Astrocyte (in vitro differentiated cells and primary cell): ENCODE measurements at regions not wholly inside any gene's neighbourhood (a gene's known extent, or its start where the extent isn't known, plus 50 kb on each side); places are given as distances from the start of the nearest gene placed in this dataset.

Source experiments
- DNase-seq: peaks from one replicate; pipeline ENCODE4 v3.0.0-alpha.2; 2010; ENCODE audit warnings: low read depth
- FAIRE-seq: peaks from 2 replicates; lab custom pipeline; 2011; peaks lifted over from hg19 to GRCh38; lab: Jason Lieb, UNC
- H2AFZ ChIP-seq: 2 replicates; pipeline ENCODE4 v1.6.0; 2012; ENCODE audit warnings: low read depth, low read length, inconsistent platforms
- H3K27ac ChIP-seq: 2 replicates; pipeline ENCODE4 v1.5.1; 2011; ENCODE audit warnings: low read depth, low read length, inconsistent platforms
- H3K27me3 ChIP-seq: 2 replicates; pipeline ENCODE4 v1.6.0; 2011; ENCODE audit warnings: low read length, inconsistent platforms; ENCODE audit not compliant: insufficient read depth
- H3K36me3 ChIP-seq: 2 replicates; pipeline ENCODE4 v1.5.1; 2011; ENCODE audit warnings: low read length, inconsistent platforms; ENCODE audit not compliant: insufficient read depth
- H3K4me1 ChIP-seq: 2 replicates; pipeline ENCODE4 v1.5.1; 2011; ENCODE audit warnings: low read length, inconsistent platforms; ENCODE audit not compliant: insufficient read depth
- H3K4me2 ChIP-seq: 2 replicates; pipeline ENCODE4 v1.6.0; 2012; ENCODE audit warnings: low read length, inconsistent platforms
- H3K4me3 ChIP-seq: 2 replicates; pipeline ENCODE4 v1.5.1; 2011; ENCODE audit warnings: low read depth, mild to moderate bottlenecking, low read length, inconsistent platforms; ENCODE audit not compliant: insufficient read depth
- H3K79me2 ChIP-seq: 2 replicates; pipeline ENCODE4 v1.6.0; 2012; ENCODE audit warnings: mild to moderate bottlenecking, low read length, inconsistent platforms; ENCODE audit not compliant: insufficient read depth
- H3K9ac ChIP-seq: 2 replicates; pipeline ENCODE4 v1.6.0; 2012; ENCODE audit warnings: mild to moderate bottlenecking, low read length, inconsistent platforms
- H3K9me3 ChIP-seq: 2 replicates; pipeline ENCODE4 v1.5.1; 2012; ENCODE audit warnings: low read depth, mild to moderate bottlenecking, low read length, inconsistent platforms; ENCODE audit not compliant: insufficient read depth
- H4K20me1 ChIP-seq: 2 replicates; pipeline ENCODE4 v1.6.0; 2012; ENCODE audit warnings: low read length, inconsistent platforms; ENCODE audit not compliant: insufficient read depth
- H3K27ac Mint-ChIP-seq: one replicate; pipeline ENCODE4 v1.8.0; 2021; ENCODE audit warnings: mild to moderate bottlenecking, mixed read lengths; ENCODE audit not compliant: unreplicated experiment
- H3K27me3 Mint-ChIP-seq: one replicate; pipeline ENCODE4 v1.8.0; 2021; ENCODE audit warnings: low read depth, mixed read lengths; ENCODE audit not compliant: unreplicated experiment
- H3K36me3 Mint-ChIP-seq: one replicate; pipeline ENCODE4 v1.8.0; 2021; ENCODE audit warnings: low read depth, mixed read lengths; ENCODE audit not compliant: unreplicated experiment
- H3K4me1 Mint-ChIP-seq: one replicate; pipeline ENCODE4 v1.8.0; 2021; ENCODE audit warnings: low read depth, mixed read lengths; ENCODE audit not compliant: unreplicated experiment
- H3K4me3 Mint-ChIP-seq: one replicate; pipeline ENCODE4 v1.8.0; 2021; ENCODE audit warnings: mild to moderate bottlenecking, moderate library complexity, mixed read lengths; ENCODE audit not compliant: unreplicated experiment
- H3K9me3 Mint-ChIP-seq: one replicate; pipeline ENCODE4 v1.8.0; 2021; ENCODE audit warnings: mild to moderate bottlenecking, mixed read lengths; ENCODE audit not compliant: unreplicated experiment
- EZH2 ChIP-seq: IDR thresholded peaks from 2 replicates; pipeline ENCODE4 v1.6.1; 2012; ENCODE audit warnings: mild to moderate bottlenecking, low read length, inconsistent platforms; ENCODE audit not compliant: insufficient read depth
- TF ChIP-seq, protein P1 (sequence below): IDR thresholded peaks from 2 replicates; pipeline ENCODE4 v1.5.1; 2011; ENCODE audit warnings: low read depth, mild to moderate bottlenecking, inconsistent platforms, low read length, moderate library complexity; ENCODE audit not compliant: insufficient read depth

DNA sequence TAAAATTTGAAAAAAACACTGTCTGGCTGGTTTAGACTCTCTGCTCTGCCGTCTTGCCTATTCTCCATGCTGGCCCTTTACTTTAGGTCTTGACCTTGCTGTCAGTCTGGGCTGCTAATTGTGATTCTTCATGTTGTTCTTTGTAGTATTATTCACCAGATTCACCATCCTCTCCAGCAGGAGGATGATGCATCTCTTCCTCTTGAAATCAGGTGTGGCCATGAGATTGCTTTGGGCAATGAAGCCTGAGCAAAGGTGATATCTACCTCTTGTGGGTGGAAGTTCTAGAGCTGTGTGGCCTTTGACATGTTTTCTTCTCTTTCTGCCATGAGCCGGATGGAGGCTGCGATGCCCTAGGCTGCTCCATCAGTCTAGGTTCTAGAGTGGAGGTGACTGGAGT is 51.3 kb upstream of the ITPRID1 start:
- Histone ChIP-seq H3K4me1 (no peaks in the 10 kb centered on the region), H4K20me1 (no peaks in the 10 kb centered on the region), H3K4me3 (no peak overlapping the region), H2AFZ (no peak overlapping the region), H3K9me3 (no peaks in the 10 kb centered on the region), H3K9ac (no peak overlapping the region), H3K27me3 (no peaks in the 10 kb centered on the region), H3K36me3 (no peaks in the 10 kb centered on the region), H3K4me2 (no peak overlapping the region), H3K79me2 (no peaks in the 10 kb centered on the region), H3K27ac (no peak overlapping the region)
- Mint-ChIP-seq H3K4me1 (peaks cover 6% of the 10 kb centered on the region), H3K36me3 (no peaks in the 10 kb centered on the region), H3K4me3 (no peak overlapping the region), H3K27ac (no peak overlapping the region), H3K27me3 (no peaks in the 10 kb centered on the region), H3K9me3 (peaks cover 2% of the 10 kb centered on the region)
- DNase-seq (no peak), FAIRE-seq (no peak)
- no peak for TF ChIP-seq EZH2
- TF ChIP-seq, protein P1, sequence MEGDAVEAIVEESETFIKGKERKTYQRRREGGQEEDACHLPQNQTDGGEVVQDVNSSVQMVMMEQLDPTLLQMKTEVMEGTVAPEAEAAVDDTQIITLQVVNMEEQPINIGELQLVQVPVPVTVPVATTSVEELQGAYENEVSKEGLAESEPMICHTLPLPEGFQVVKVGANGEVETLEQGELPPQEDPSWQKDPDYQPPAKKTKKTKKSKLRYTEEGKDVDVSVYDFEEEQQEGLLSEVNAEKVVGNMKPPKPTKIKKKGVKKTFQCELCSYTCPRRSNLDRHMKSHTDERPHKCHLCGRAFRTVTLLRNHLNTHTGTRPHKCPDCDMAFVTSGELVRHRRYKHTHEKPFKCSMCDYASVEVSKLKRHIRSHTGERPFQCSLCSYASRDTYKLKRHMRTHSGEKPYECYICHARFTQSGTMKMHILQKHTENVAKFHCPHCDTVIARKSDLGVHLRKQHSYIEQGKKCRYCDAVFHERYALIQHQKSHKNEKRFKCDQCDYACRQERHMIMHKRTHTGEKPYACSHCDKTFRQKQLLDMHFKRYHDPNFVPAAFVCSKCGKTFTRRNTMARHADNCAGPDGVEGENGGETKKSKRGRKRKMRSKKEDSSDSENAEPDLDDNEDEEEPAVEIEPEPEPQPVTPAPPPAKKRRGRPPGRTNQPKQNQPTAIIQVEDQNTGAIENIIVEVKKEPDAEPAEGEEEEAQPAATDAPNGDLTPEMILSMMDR = no peak
